Keratinocyte (primary cell): ENCODE measurements at regions not wholly inside any gene's neighbourhood (a gene's known extent, or its start where the extent isn't known, plus 50 kb on each side); places are given as distances from the start of the nearest gene placed in this dataset.

Source experiments
- DNase-seq: peaks from one replicate; pipeline ENCODE4 v3.0.0-alpha.2; 2011; ENCODE audit warnings: low read depth, missing footprints, low spot score
- FAIRE-seq: peaks from 2 replicates; lab custom pipeline; 2011; peaks lifted over from hg19 to GRCh38; lab: Jason Lieb, UNC
- H2AFZ ChIP-seq: 2 replicates; pipeline ENCODE4 v1.6.0; 2012; ENCODE audit warnings: low read length, control low read depth, inconsistent platforms; ENCODE audit not compliant: control insufficient read depth
- H3K27ac ChIP-seq: 2 replicates; pipeline ENCODE4 v1.5.1; 2011; ENCODE audit warnings: low read length; ENCODE audit not compliant: control insufficient read depth, insufficient read depth
- H3K27me3 ChIP-seq: 3 replicates; pipeline ENCODE4 v1.6.0; 2011; ENCODE audit warnings: low read length; ENCODE audit not compliant: control insufficient read depth, insufficient read depth; ENCODE audit errors: extremely low read depth
- H3K36me3 ChIP-seq, 2 experiments: 2 replicates in 1 of 2; 3 replicates in 1 of 2; pipeline ENCODE4 v1.5.1; 2011; ENCODE audit warnings: low read length in 2 of 2, mild to moderate bottlenecking in 1 of 2; ENCODE audit not compliant: control insufficient read depth in 2 of 2, insufficient read depth in 2 of 2; ENCODE audit errors: extremely low read depth in 1 of 2
- H3K4me1 ChIP-seq: 3 replicates; pipeline ENCODE4 v1.5.1; 2011; ENCODE audit warnings: low read length; ENCODE audit not compliant: control insufficient read depth, insufficient read depth; ENCODE audit errors: extremely low read depth
- H3K4me2 ChIP-seq: 3 replicates; pipeline ENCODE4 v1.6.0; 2011; ENCODE audit warnings: low read depth, low read length; ENCODE audit not compliant: control insufficient read depth, insufficient read depth; ENCODE audit errors: extremely low read depth
- H3K4me3 ChIP-seq, 3 experiments: fragments of 200-600 bp in 1 of 3; sonication (generic) in 1 of 3; 2 replicates in 2 of 3; 3 replicates in 1 of 3; pipeline ENCODE4 v1.5.1; 2011 to 2016; ENCODE audit warnings: low read length in 3 of 3, mild to moderate bottlenecking in 3 of 3, control low read depth in 2 of 3, inconsistent platforms in 1 of 3, low read depth in 1 of 3, mixed read lengths in 1 of 3, mixed run types in 1 of 3, moderate library complexity in 1 of 3; ENCODE audit not compliant: control insufficient read depth in 2 of 3, insufficient read depth in 2 of 3; ENCODE audit errors: extremely low read depth in 1 of 3
- H3K79me2 ChIP-seq: 2 replicates; pipeline ENCODE4 v1.6.0; 2012; ENCODE audit warnings: low read length; ENCODE audit not compliant: control insufficient read depth, insufficient read depth
- H3K9ac ChIP-seq: 3 replicates; pipeline ENCODE4 v1.6.0; 2011; ENCODE audit warnings: low read length; ENCODE audit not compliant: control insufficient read depth, insufficient read depth; ENCODE audit errors: extremely low read depth
- H3K9me1 ChIP-seq: 3 replicates; pipeline ENCODE4 v1.6.0; 2011; ENCODE audit warnings: low read length; ENCODE audit not compliant: control insufficient read depth, insufficient read depth; ENCODE audit errors: extremely low read depth
- H3K9me3 ChIP-seq: 2 replicates; pipeline ENCODE4 v1.5.1; 2012; ENCODE audit warnings: low read depth, low read length; ENCODE audit not compliant: control insufficient read depth
- H4K20me1 ChIP-seq: 3 replicates; pipeline ENCODE4 v1.6.0; 2011; ENCODE audit warnings: low read length; ENCODE audit not compliant: control insufficient read depth, insufficient read depth; ENCODE audit errors: extremely low read depth
- EZH2 ChIP-seq: IDR thresholded peaks from one replicate; pipeline ENCODE4 v1.6.1; 2012; ENCODE audit warnings: inconsistent platforms, mild to moderate bottlenecking, low read length, moderate library complexity
- dilution Hi-C: fragments of 300-500 bp; cut with MboI; formaldehyde crosslinking; loops from one replicate; pipeline ENCODE4 v1.7.0; 2020; ENCODE audit warnings: low sequenced_read_pairs; ENCODE audit not compliant: extremely low pct_ligation_motif_present
- TF ChIP-seq, protein P1 (sequence below), 3 experiments: IDR thresholded peaks in 1 of 3; conservative IDR thresholded peaks in 1 of 3; optimal IDR thresholded peaks in 1 of 3; 2 replicates in 2 of 3; 3 replicates in 1 of 3; pipeline versions ENCODE3 to v1.5.1; 2011; ENCODE audit warnings: low read length in 3 of 3, mild to moderate bottlenecking in 3 of 3, moderate library complexity in 2 of 3, control low read depth in 1 of 3, inconsistent platforms in 1 of 3; ENCODE audit not compliant: insufficient read depth in 2 of 3; ENCODE audit errors: extremely low read depth in 1 of 3

GRCh38 chr2:226114436-226114835 lies 685.2 kb downstream of the IRS1 start:
- FAIRE-seq (peak; percentile 56), DNase-seq (no peak)
- H3K9me1 ChIP-seq: no peaks in the 10 kb centered on the region
- peak overlapping the region; percentile 25 for H3K4me2 ChIP-seq
- H3K9me3 ChIP-seq: no peaks in the 10 kb centered on the region
- dilution Hi-C loops: no loop called here
- no peak overlapping the region for H3K4me3 ChIP-seq
- peaks cover 45% of the 10 kb centered on the region for H3K4me1 ChIP-seq
- peak overlapping the region; percentile 16 for H2AFZ ChIP-seq
- H3K9ac ChIP-seq: peak overlapping the region; percentile 5
- H3K27ac ChIP-seq: peak overlapping the region; percentile 65
- H3K79me2 ChIP-seq: no peaks in the 10 kb centered on the region
- no peaks in the 10 kb centered on the region for H3K27me3 ChIP-seq
- no peaks in the 10 kb centered on the region for H3K36me3 ChIP-seq
- TF ChIP-seq, protein P1, sequence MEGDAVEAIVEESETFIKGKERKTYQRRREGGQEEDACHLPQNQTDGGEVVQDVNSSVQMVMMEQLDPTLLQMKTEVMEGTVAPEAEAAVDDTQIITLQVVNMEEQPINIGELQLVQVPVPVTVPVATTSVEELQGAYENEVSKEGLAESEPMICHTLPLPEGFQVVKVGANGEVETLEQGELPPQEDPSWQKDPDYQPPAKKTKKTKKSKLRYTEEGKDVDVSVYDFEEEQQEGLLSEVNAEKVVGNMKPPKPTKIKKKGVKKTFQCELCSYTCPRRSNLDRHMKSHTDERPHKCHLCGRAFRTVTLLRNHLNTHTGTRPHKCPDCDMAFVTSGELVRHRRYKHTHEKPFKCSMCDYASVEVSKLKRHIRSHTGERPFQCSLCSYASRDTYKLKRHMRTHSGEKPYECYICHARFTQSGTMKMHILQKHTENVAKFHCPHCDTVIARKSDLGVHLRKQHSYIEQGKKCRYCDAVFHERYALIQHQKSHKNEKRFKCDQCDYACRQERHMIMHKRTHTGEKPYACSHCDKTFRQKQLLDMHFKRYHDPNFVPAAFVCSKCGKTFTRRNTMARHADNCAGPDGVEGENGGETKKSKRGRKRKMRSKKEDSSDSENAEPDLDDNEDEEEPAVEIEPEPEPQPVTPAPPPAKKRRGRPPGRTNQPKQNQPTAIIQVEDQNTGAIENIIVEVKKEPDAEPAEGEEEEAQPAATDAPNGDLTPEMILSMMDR (optimal IDR thresholded peaks at IDR 0.05 in 1 of 3, IDR thresholded peaks at IDR 0.05 in 1 of 3, conservative IDR thresholded peaks at IDR 0.05 in 1 of 3; ENCODE audit: extremely low read depth in 1 of 3, insufficient read depth in 2 of 3, low read length in 3 of 3): no peak
- TF ChIP-seq EZH2: no peak
- H4K20me1 ChIP-seq: no peaks in the 10 kb centered on the region

GRCh38 chr2:226098861-226099745 lies 699.6 kb downstream of the NYAP2 start:
- no peak overlapping the region for H3K4me3 ChIP-seq
- dilution Hi-C loops: no loop called here
- H3K79me2 ChIP-seq: no peaks in the 10 kb centered on the region
- no peaks in the 10 kb centered on the region for H3K9me3 ChIP-seq
- no peaks in the 10 kb centered on the region for H3K9me1 ChIP-seq
- TF ChIP-seq, protein P1 (optimal IDR thresholded peaks at IDR 0.05 in 1 of 3, IDR thresholded peaks at IDR 0.05 in 1 of 3, conservative IDR thresholded peaks at IDR 0.05 in 1 of 3; ENCODE audit: extremely low read depth in 1 of 3, insufficient read depth in 2 of 3, low read length in 3 of 3): no peak
- TF ChIP-seq EZH2: no peak
- DNase-seq (no peak), FAIRE-seq (peak; percentile 43)
- H3K4me2 ChIP-seq: no peak overlapping the region
- H3K27ac ChIP-seq: no peak overlapping the region
- H2AFZ ChIP-seq: no peak overlapping the region
- H4K20me1 ChIP-seq: no peaks in the 10 kb centered on the region
- H3K4me1 ChIP-seq: no peaks in the 10 kb centered on the region
- H3K27me3 ChIP-seq: no peaks in the 10 kb centered on the region
- H3K36me3 ChIP-seq: no peaks in the 10 kb centered on the region
- no peak overlapping the region for H3K9ac ChIP-seq
